ENCODE measurements at regions not wholly inside any gene's neighbourhood (a gene's known extent, or its start where the extent isn't known, plus 50 kb on each side); places are given as distances from the start of the nearest gene placed in this dataset.

GRCh38 chr9:13603921-13604320, 324.4 kb upstream of the MPDZ start:
- TF ChIP-seq POLR2A (IDR thresholded peaks at IDR 0.05) (no peak), POLR2AphosphoS5 (IDR thresholded peaks at IDR 0.05) (no peak), CTCF (IDR thresholded peaks at IDR 0.05) (no peak)

Measured in gastroesophageal sphincter (tissue), 3 donors.